ENCODE measurements at regions not wholly inside any gene's neighbourhood (a gene's known extent, or its start where the extent isn't known, plus 50 kb on each side); places are given as distances from the start of the nearest gene placed in this dataset.

DNA sequence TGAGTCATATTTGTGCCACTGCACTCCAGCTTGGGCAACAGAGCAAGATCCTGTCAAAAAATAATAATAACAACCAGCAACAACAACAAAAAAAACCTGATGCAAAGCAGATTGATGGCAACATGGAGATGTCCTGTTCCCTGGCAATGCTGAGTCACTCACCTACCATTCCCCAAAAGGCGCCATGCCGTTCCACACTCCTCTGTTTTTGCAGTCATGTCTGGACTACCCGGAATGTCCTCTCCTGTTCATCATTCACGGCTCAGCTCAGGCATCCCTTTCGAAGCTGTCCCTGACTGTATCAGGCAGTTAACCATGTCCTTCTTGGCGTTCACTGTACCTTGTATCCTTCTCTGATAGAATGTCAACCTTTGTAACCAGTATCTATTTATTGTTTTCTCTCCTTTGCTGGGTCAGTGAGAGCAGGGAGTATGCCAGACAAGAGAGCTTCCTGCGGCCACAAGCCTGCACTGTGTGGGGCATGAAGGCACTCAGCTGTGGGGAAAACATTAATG, 147.7 kb downstream of the ABCC12 start:
- Histone ChIP-seq H3K9me3 (ENCODE audit: control insufficient read depth, insufficient read depth, low read depth, low read length) (no peaks in the 10 kb centered on the region), H4K20me1 (ENCODE audit: control insufficient read depth, extremely low read depth, insufficient read depth, low read length) (no peaks in the 10 kb centered on the region), H3K36me3 (ENCODE audit: control insufficient read depth, insufficient read depth, low read length) (no peaks in the 10 kb centered on the region), H3K4me2 (ENCODE audit: extremely low read depth, insufficient read depth, low read length) (no peak overlapping the region), H3K27me3 (ENCODE audit: control insufficient read depth, insufficient read depth, low read length) (no peaks in the 10 kb centered on the region), H2AFZ (ENCODE audit: low read length) (no peak overlapping the region), H3K27ac (ENCODE audit: insufficient read depth, low read length) (no peak overlapping the region), H3K4me3 (replicated peaks in 1 of 4; ENCODE audit: control extremely low read depth in 1 of 4, insufficient read depth in 1 of 4, low read depth in 3 of 4, low read length in 4 of 4) (no peak overlapping the region), H3K9ac (ENCODE audit: insufficient read depth, low read length) (no peak overlapping the region), H3K4me1 (ENCODE audit: control insufficient read depth, extremely low read depth, insufficient read depth, low read length) (no peaks in the 10 kb centered on the region), H3K79me2 (ENCODE audit: control insufficient read depth, insufficient read depth, low read length) (no peaks in the 10 kb centered on the region)
- DNase-seq (ENCODE audit: low read depth in 2 of 2), result no peak
- TF ChIP-seq EZH2 (IDR thresholded peaks at IDR 0.05; ENCODE audit: low read length, missing control alignments), result no peak
- TF ChIP-seq, protein P1, sequence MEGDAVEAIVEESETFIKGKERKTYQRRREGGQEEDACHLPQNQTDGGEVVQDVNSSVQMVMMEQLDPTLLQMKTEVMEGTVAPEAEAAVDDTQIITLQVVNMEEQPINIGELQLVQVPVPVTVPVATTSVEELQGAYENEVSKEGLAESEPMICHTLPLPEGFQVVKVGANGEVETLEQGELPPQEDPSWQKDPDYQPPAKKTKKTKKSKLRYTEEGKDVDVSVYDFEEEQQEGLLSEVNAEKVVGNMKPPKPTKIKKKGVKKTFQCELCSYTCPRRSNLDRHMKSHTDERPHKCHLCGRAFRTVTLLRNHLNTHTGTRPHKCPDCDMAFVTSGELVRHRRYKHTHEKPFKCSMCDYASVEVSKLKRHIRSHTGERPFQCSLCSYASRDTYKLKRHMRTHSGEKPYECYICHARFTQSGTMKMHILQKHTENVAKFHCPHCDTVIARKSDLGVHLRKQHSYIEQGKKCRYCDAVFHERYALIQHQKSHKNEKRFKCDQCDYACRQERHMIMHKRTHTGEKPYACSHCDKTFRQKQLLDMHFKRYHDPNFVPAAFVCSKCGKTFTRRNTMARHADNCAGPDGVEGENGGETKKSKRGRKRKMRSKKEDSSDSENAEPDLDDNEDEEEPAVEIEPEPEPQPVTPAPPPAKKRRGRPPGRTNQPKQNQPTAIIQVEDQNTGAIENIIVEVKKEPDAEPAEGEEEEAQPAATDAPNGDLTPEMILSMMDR (conservative IDR thresholded peaks at IDR 0.05 in 1 of 2, IDR thresholded peaks at IDR 0.05 in 1 of 2; ENCODE audit: low read depth in 1 of 2, low read length in 2 of 2), result no peak

DNA sequence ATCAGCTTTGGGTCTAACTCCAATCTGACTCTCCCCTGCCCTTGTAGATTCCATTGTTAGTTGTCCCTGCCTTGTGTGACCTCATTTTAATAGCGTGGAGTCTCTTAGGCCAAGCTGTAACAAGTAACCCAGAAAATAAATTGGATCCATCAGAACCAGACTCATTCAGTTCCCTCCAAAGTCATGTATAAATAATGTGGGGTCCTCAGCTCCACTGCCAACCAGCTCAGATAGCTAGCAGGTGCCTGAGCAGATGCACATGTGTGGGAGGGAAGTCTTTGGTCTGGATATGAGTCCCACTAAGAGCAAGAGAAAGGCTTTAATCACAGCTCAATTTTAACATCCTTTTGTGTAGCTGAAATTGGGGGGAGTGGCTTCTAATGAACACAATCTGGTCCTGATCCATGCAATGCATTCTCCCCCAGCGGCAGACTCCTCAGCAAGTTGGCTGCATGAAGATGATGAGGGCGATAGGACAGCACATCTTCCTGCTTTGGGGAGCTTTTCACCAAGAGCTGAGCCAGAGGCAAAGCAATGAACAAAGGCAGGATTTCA, 151.6 kb downstream of the ABCC12 start:
- Histone ChIP-seq H3K4me2 (ENCODE audit: extremely low read depth, insufficient read depth, low read length) (no peak overlapping the region), H3K27me3 (ENCODE audit: control insufficient read depth, insufficient read depth, low read length) (no peaks in the 10 kb centered on the region), H3K4me1 (ENCODE audit: control insufficient read depth, extremely low read depth, insufficient read depth, low read length) (no peaks in the 10 kb centered on the region), H3K9ac (ENCODE audit: insufficient read depth, low read length) (no peak overlapping the region), H2AFZ (ENCODE audit: low read length) (no peak overlapping the region), H4K20me1 (ENCODE audit: control insufficient read depth, extremely low read depth, insufficient read depth, low read length) (no peaks in the 10 kb centered on the region), H3K9me3 (ENCODE audit: control insufficient read depth, insufficient read depth, low read depth, low read length) (no peaks in the 10 kb centered on the region), H3K4me3 (replicated peaks in 1 of 4; ENCODE audit: control extremely low read depth in 1 of 4, insufficient read depth in 1 of 4, low read depth in 3 of 4, low read length in 4 of 4) (no peak overlapping the region), H3K36me3 (ENCODE audit: control insufficient read depth, insufficient read depth, low read length) (no peaks in the 10 kb centered on the region), H3K27ac (ENCODE audit: insufficient read depth, low read length) (no peak overlapping the region), H3K79me2 (ENCODE audit: control insufficient read depth, insufficient read depth, low read length) (no peaks in the 10 kb centered on the region)
- TF ChIP-seq, protein P1 (conservative IDR thresholded peaks at IDR 0.05 in 1 of 2, IDR thresholded peaks at IDR 0.05 in 1 of 2; ENCODE audit: low read depth in 1 of 2, low read length in 2 of 2), result no peak
- TF ChIP-seq EZH2 (IDR thresholded peaks at IDR 0.05; ENCODE audit: low read length, missing control alignments), result no peak
- DNase-seq (ENCODE audit: low read depth in 2 of 2), result no peak

DNA sequence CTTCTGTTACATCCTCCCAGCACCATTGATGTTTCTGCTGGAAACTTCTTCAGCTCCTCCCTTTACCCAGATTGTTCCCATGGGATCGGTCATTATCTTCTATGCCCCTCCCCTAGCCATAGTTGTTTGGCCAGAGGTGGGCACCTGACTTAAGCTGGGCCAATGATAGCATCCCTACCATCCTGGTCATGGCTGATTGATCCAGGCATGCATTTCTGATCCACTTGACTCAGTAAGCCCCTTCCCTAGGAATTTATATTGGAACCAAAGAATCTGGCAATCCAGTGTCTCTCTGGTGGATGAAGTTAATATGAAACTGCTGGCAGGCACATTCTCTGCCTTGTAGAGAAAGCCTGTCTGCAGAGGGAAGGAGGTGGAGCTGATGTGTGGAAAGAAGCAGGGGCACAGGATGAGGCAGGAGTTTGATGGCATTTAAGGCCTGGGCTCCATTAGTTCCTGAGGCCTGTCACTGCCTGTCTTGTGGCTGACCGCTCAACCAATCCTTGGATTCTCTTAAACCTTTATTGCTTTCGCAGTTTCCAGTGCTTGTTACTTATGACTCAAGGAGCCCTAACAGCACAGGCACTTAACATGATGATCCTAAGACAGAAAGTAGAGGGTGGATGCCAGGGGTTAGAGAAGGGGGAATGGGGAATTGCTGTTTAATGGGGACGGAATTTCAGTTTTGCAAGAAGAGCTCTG, 152.4 kb downstream of the ABCC12 start:
- no peak overlapping the region for H3K4me3 ChIP-seq (replicated peaks in 1 of 4; ENCODE audit: control extremely low read depth in 1 of 4, insufficient read depth in 1 of 4, low read depth in 3 of 4, low read length in 4 of 4)
- no peak overlapping the region for H2AFZ ChIP-seq (ENCODE audit: low read length)
- no peak for TF ChIP-seq EZH2 (IDR thresholded peaks at IDR 0.05; ENCODE audit: low read length, missing control alignments)
- TF ChIP-seq, protein P1 (conservative IDR thresholded peaks at IDR 0.05 in 1 of 2, IDR thresholded peaks at IDR 0.05 in 1 of 2; ENCODE audit: low read depth in 1 of 2, low read length in 2 of 2), result no peak
- no peaks in the 10 kb centered on the region for H4K20me1 ChIP-seq (ENCODE audit: control insufficient read depth, extremely low read depth, insufficient read depth, low read length)
- H3K9ac ChIP-seq (ENCODE audit: insufficient read depth, low read length), result no peak overlapping the region
- no peaks in the 10 kb centered on the region for H3K36me3 ChIP-seq (ENCODE audit: control insufficient read depth, insufficient read depth, low read length)
- no peak for DNase-seq (ENCODE audit: low read depth in 2 of 2)
- no peaks in the 10 kb centered on the region for H3K9me3 ChIP-seq (ENCODE audit: control insufficient read depth, insufficient read depth, low read depth, low read length)
- no peaks in the 10 kb centered on the region for H3K79me2 ChIP-seq (ENCODE audit: control insufficient read depth, insufficient read depth, low read length)
- no peaks in the 10 kb centered on the region for H3K27me3 ChIP-seq (ENCODE audit: control insufficient read depth, insufficient read depth, low read length)
- H3K4me1 ChIP-seq (ENCODE audit: control insufficient read depth, extremely low read depth, insufficient read depth, low read length), result no peaks in the 10 kb centered on the region
- H3K4me2 ChIP-seq (ENCODE audit: extremely low read depth, insufficient read depth, low read length), result no peak overlapping the region
- H3K27ac ChIP-seq (ENCODE audit: insufficient read depth, low read length), result no peak overlapping the region

All from fibroblast of lung (primary cell).